ENCODE measurements at regions not wholly inside any gene's neighbourhood (a gene's known extent, or its start where the extent isn't known, plus 50 kb on each side); places are given as distances from the start of the nearest gene placed in this dataset.

DNA sequence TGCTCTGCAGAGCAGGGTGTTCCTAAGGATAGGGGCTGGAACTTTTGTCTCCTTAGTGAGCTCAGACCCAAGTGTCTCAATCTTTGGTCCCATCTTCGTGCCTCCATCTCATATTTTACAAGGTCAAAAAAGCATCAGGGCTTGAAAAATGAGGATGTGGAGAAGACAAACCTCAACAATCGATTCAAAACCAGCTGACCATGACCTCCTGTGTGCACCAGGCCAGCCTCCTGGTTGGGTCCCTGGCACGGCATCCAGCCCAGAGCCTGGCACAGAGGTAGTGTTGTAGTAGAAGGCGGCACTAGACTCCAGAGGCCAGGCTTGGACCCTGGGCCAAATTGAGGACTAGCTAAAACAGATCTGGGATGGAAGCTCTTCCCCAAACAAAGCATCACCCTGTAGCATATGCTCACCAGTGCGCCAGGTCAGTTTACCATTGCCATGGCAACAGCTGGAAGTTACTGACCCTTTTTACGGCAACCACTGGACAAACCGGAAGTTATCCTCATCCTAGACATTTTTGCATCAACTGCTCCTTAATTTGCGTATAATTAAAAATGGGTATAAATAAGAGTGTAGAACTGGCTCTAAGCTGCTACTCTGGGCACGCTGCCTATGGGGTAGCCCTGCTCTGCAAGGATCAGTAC is 69.3 kb upstream of the BLCAP start:
- DNase-seq, result no peak

DNA sequence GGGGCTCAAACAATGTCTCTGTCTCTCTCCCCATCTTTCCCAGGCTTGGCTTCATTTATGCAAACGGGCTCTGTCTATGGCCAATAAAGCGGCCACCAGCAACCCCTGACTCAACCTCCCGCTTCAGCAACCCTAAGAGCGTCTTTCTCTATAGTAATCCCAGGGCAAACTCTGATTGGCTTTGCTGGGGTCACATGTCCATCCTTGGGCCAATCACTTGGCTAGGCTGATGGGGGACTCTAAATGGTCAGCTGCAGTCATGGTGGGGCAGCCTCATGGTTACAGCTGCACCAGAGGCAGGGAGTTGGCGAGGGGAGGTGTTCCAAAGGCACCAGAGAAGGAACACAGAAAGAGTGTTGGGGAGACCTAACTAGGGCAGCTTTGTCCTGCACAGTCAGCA is 68.5 kb upstream of the BLCAP start:
- no peak for DNase-seq

DNA sequence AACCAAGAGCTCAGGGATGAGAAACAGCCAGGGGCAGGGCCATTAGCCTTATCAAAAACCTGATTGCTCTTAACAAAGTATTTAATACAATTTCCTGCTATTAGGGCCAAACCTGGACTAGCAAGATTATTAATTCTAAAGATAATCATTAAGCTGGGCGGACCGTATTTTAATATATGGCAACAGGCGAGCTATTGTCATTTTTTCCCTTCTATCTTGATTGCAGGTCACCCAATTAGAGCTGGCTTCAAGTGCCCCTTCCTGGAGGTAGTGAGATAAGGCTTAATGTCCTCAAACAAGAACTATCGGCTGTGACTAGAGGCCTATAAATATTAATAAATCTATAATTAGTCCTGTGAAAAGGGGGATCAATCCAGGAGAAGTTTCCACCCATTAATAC is 66.0 kb upstream of the BLCAP start:
- DNase-seq, result no peak

DNA sequence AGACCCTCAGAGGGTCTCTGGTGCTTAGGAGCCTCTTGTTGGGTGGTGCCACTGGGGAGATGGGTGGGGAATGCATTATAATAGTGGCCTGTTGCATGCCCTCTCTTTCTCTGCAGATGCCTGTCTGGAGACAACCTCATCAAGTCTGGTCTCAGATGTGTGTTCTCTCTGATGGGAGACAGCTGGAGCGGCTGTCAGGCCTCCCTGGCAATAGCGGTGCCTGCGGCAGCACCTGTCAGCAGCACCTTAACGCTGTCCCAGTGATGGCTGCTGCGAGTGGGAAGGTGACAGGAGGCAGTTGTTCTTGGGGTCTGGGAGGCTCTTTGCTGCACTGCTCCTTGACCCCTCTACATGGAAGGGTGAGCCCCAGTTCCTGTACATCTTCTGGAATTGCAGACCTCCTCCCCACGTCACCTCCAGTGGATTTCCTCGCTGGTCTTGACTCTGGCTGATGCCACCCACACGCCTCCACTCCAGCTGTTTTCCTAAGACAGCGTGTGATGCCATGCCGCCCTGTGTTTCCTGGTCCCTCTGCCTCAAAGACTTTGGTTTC is 63.3 kb upstream of the BLCAP start:
- DNase-seq, result no peak

DNA sequence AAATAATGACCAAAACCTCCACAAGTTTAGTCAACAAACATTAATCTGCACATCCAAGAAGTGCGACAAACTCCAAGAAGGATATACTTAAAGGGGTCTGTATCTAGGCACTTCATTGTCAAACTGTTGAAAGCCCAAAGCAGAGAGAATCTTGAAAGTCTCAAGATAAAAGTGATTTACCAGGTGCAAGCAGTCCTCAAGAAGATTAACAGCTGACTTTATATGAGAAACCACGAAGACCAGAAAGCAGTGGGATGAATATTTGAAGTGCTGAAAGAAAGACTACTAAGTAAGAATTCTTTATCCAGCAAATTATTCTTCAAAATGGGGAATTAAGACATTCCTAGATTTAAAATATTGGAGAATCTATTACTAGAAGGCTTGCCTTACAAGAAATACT is 58.4 kb upstream of the BLCAP start:
- DNase-seq, result no peak

DNA sequence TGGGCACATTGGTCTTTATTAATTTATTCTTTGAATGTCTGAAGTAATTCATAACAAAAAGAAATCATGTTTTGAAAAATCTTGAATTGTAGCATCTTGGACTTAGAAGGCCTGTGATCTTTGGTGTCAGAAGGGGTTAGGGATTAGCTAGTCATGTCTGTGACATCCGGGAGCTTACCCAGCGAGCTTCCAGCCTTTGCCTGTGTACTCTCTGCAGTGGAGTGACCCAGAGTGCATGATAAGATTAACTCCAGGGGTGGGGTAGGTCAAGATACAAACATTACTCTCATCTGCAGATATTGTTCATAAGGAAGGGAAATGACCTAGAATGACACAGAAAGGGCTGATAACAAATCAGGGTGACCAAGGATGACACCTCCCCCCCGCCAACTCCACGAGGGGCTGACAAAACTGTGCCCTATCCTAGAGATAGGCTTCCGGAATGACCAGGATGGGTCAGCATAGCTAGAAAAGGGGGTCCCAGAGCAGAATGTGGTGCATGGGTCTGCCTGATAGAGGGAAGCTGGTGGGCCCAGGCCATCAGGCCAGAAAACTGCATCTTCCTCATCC is 56.6 kb upstream of the BLCAP start:
- DNase-seq, result no peak

DNA sequence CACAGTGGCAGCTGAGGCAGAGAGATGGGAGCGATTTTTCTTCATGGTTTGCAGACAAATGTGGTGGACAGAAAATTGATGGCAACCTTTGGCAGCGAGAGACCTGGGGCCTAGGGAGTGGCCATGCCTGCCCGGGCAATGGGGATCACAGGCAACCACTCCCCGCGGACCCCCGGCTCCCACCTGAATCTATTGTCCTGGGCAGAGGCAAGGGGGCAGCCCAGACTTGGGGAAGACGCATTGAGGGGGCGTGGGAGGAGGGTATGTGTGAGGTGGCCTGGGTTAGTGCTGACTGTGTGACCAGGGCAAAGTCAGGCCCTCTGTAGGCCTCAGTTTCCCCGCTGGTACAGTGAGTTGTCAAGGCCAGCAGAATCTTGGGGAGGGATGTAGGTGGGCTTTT is 53.6 kb upstream of the BLCAP start:
- DNase-seq, result no peak

DNA sequence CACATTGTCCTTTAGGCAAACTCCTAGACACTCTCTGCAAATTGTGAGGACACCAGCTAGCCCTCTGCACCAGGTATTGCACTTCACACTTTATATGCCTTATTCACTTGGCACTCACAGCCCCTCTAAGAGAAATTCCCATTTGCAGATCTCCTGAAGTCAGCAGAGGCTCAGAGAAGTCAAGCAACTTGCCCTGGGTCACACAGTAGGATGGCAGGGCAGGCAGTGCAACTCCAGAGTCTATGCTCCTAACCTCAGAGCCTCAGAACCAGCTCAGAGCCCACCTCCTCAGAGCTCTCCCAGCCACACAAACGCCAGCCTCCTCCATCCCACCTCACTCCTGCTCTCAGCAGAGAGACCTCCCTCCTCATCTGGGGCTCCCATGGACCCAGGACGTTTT is 52.4 kb upstream of the BLCAP start:
- DNase-seq, result no peak

DNA sequence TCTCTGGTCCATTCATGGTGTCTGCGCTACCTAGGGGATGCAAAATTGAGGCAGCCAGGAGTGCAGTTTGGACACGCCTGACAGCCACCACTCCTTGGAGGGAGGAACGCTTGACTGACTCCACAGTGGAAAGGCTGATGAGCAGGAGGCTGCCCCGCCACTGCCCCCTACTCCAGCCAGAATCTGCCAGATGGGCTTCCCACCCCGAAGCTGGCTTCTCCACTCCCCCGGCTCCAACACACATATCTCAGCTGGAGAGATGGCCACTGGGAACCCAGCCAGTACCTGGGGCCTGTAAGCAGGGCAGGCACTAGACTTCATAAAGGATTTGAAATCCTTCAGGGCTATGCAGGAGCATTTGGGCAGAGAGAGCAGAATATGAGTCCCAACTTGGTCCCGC is 51.4 kb upstream of the BLCAP start:
- no peak for DNase-seq

DNA sequence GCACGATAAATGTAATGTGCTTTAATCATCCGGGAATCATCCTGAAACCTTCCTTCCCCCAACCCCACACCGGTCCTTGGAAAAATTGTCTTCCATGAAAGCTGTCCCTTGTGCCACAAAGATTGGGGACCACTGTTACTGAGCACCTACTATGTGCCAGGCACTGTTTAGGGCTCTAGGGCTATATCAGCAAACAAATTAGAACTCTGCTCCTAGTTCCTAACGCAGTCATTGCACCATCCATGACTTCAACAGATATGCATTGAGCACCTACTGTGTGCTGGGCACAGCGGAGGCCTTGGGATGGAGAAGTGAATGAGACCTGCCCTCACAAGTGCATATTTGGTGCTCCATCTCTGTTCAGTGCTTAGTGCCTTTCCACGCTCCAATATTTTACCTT is 50.3 kb upstream of the BLCAP start:
- DNase-seq, result no peak
